Endothelial cell of umbilical vein (primary cell): ENCODE measurements at regions not wholly inside any gene's neighbourhood (a gene's known extent, or its start where the extent isn't known, plus 50 kb on each side); places are given as distances from the start of the nearest gene placed in this dataset.

Experiments used
- BruUV-seq: library from RNA; stranded (reverse); fragments of 400-500 nt; replicated peaks from 2 replicates; lab custom pipeline; 2021; lab: Mats Ljungman, UMichigan
- CTCF ChIA-PET: fragments of 300-600, 350-600 bp; sonication (Branson Sonifier 250); formaldehyde crosslinking; loops from one replicate; lab custom pipeline; 2021; ENCODE audit warnings: antibody characterized with exemption, inconsistent platforms; lab: Charles Lee
- POLR2A ChIA-PET: fragments of 300-600, 350-600 bp; sonication (Branson Sonifier 250); formaldehyde crosslinking; loops from one replicate; lab custom pipeline; 2021; ENCODE audit warnings: antibody characterized with exemption, inconsistent platforms; lab: Charles Lee
- DNase-seq: peaks from one replicate; pipeline ENCODE4 v3.0.0-alpha.2; 2011; ENCODE audit warnings: low read depth, low spot score
- FAIRE-seq: peaks from 2 replicates; lab custom pipeline; 2011; peaks lifted over from hg19 to GRCh38; lab: Jason Lieb, UNC
- H2AFZ ChIP-seq: 2 replicates; pipeline ENCODE4 v1.6.0; 2012; ENCODE audit warnings: low read depth, low read length, control low read depth, inconsistent platforms
- H3K27ac ChIP-seq: 2 replicates; pipeline ENCODE4 v1.5.1; 2011; ENCODE audit warnings: low read depth, mild to moderate bottlenecking, control low read depth, low read length, moderate library complexity; ENCODE audit not compliant: insufficient read depth
- H3K27me3 ChIP-seq, 2 experiments: 2 replicates each; pipeline versions ENCODE4 v1.6.0 to v1.6.1; 2011; ENCODE audit warnings: low read length in 2 of 2, mixed read lengths in 1 of 2; ENCODE audit not compliant: control insufficient read depth in 2 of 2, insufficient read depth in 2 of 2
- H3K36me3 ChIP-seq, 2 experiments: 2 replicates in 1 of 2; 3 replicates in 1 of 2; pipeline ENCODE4 v1.5.1; 2011; ENCODE audit warnings: low read length in 2 of 2, mild to moderate bottlenecking in 1 of 2, moderate library complexity in 1 of 2; ENCODE audit not compliant: control insufficient read depth in 2 of 2, insufficient read depth in 2 of 2; ENCODE audit errors: extremely low read depth in 1 of 2
- H3K4me1 ChIP-seq: 3 replicates; pipeline ENCODE4 v1.5.1; 2011; ENCODE audit warnings: mild to moderate bottlenecking, low read length; ENCODE audit not compliant: control insufficient read depth, insufficient read depth; ENCODE audit errors: extremely low read depth
- H3K4me2 ChIP-seq: 2 replicates; pipeline ENCODE4 v1.6.1; 2011; ENCODE audit warnings: low read length, control low read depth, mixed read lengths; ENCODE audit not compliant: insufficient read depth
- H3K4me3 ChIP-seq, 3 experiments: fragments of 200-600 bp in 1 of 3; sonication (generic), shearing (Covaris generic) in 1 of 3; replicated peaks in 1 of 3; 2 replicates each; pipeline ENCODE4 v1.5.1; 2011 to 2016; ENCODE audit warnings: control low read depth in 3 of 3, low read length in 3 of 3, mild to moderate bottlenecking in 2 of 3, inconsistent platforms in 1 of 3, low read depth in 1 of 3, moderate library complexity in 1 of 3; ENCODE audit not compliant: insufficient read depth in 1 of 3
- H3K79me2 ChIP-seq: 2 replicates; pipeline ENCODE4 v1.6.0; 2012; ENCODE audit warnings: low read length, inconsistent platforms; ENCODE audit not compliant: control insufficient read depth, insufficient read depth
- H3K9ac ChIP-seq: replicated peaks from 2 replicates; pipeline ENCODE3; 2011; ENCODE audit warnings: low read length, control low read depth; ENCODE audit not compliant: insufficient read depth; ENCODE audit errors: extremely low read depth
- H3K9me1 ChIP-seq: replicated peaks from 3 replicates; pipeline ENCODE4 v1.6.0; 2011; ENCODE audit warnings: mild to moderate bottlenecking, low read length; ENCODE audit not compliant: control insufficient read depth, insufficient read depth; ENCODE audit errors: extremely low read depth
- H3K9me3 ChIP-seq: replicated peaks from 2 replicates; pipeline ENCODE4 v1.5.1; 2012; ENCODE audit warnings: low read length, inconsistent platforms; ENCODE audit not compliant: control insufficient read depth, insufficient read depth
- H4K20me1 ChIP-seq: replicated peaks from 2 replicates; pipeline ENCODE3; 2011; ENCODE audit warnings: mild to moderate bottlenecking, low read length; ENCODE audit not compliant: control insufficient read depth, insufficient read depth; ENCODE audit errors: extremely low read depth
- CTCF ChIP-seq, 2 donors: IDR thresholded peaks; 1 replicate in 1 of 2; 2 replicates in 1 of 2; pipeline ENCODE4 v1.5.1; 2011; ENCODE audit warnings: low read length in 2 of 2, mild to moderate bottlenecking in 2 of 2, moderate library complexity in 2 of 2, control low read depth in 1 of 2, inconsistent platforms in 1 of 2, low read depth in 1 of 2; ENCODE audit not compliant: insufficient read depth in 1 of 2; ENCODE audit errors: extremely low read depth in 1 of 2
- EZH2 ChIP-seq: IDR thresholded peaks from 2 replicates; pipeline ENCODE4 v1.6.1; 2012; ENCODE audit warnings: borderline replicate concordance, low read depth, mild to moderate bottlenecking, moderate library complexity, low read length, inconsistent platforms; ENCODE audit not compliant: severe bottlenecking
- FOS ChIP-seq: IDR thresholded peaks from 2 replicates; pipeline ENCODE4 v1.6.1; 2011; ENCODE audit warnings: mild to moderate bottlenecking, low read length, moderate library complexity, borderline replicate concordance; ENCODE audit not compliant: insufficient read depth
- GATA2 ChIP-seq: IDR thresholded peaks from 2 replicates; pipeline ENCODE4 v1.7.0; 2011; ENCODE audit warnings: low read depth, mild to moderate bottlenecking, moderate library complexity, mixed read lengths, low read length; ENCODE audit not compliant: insufficient read length, insufficient read depth
- JUN ChIP-seq: IDR thresholded peaks from 2 replicates; pipeline ENCODE4 v1.6.1; 2011; ENCODE audit warnings: borderline replicate concordance, low read depth; ENCODE audit not compliant: insufficient read length, insufficient read depth
- MAX ChIP-seq: IDR thresholded peaks from 2 replicates; pipeline ENCODE4 v1.6.1; 2011; ENCODE audit not compliant: insufficient read depth, insufficient read length
- MYC ChIP-seq: IDR thresholded peaks from one replicate; pipeline ENCODE4 v1.6.1; 2011; ENCODE audit warnings: mild to moderate bottlenecking, low read depth, low read length
- POLR2A ChIP-seq: IDR thresholded peaks from 2 replicates; pipeline ENCODE4 v1.6.1; 2012; ENCODE audit warnings: low read depth, mild to moderate bottlenecking, control low read depth, low read length
- POLR2AphosphoS5 ChIP-seq: IDR thresholded peaks from 2 replicates; pipeline ENCODE4 v1.6.1; 2012; ENCODE audit warnings: low read depth, mild to moderate bottlenecking, control low read depth, low read length, moderate library complexity; ENCODE audit not compliant: insufficient read depth
- dilution Hi-C: fragments of 300-500 bp; cut with MboI; formaldehyde crosslinking; loops from one replicate; pipeline ENCODE4 v1.15.0; 2019; ENCODE audit warnings: low sequenced_read_pairs; ENCODE audit not compliant: extremely low pct_ligation_motif_present
- intact Hi-C: fragments of 100-400 bp; cut with micrococcal nuclease; formaldehyde crosslinking; loops from one replicate; pipeline ENCODE4 v1.10.0; 2022

GRCh38 chr6:55957961-55958422 is 82.6 kb upstream of the BMP5 start:
- no peak for DNase-seq

More at GRCh38 chr6:55957961-55958422, 82.6 kb upstream of the BMP5 start:
- Histone ChIP-seq H3K36me3 (no peaks in the 10 kb centered on the region), H2AFZ (no peak overlapping the region), H3K4me3 (no peak overlapping the region), H3K4me1 (no peaks in the 10 kb centered on the region), H3K9me1 (no peaks in the 10 kb centered on the region), H3K4me2 (no peak overlapping the region), H3K27me3 (no peaks in the 10 kb centered on the region), H3K9me3 (no peaks in the 10 kb centered on the region), H4K20me1 (no peaks in the 10 kb centered on the region), H3K9ac (no peak overlapping the region), H3K79me2 (no peaks in the 10 kb centered on the region), H3K27ac (no peak overlapping the region)
- TF ChIP-seq MYC = no peak
- TF ChIP-seq JUN = no peak
- TF ChIP-seq GATA2 = no peak
- no peak for TF ChIP-seq CTCF (IDR thresholded peaks at IDR 0.05; ENCODE audit: extremely low read depth in 1 of 2, insufficient read depth in 1 of 2, low read depth in 1 of 2, low read length in 2 of 2)
- TF ChIP-seq POLR2AphosphoS5 = no peak
- no peak for TF ChIP-seq EZH2
- TF ChIP-seq MAX = no peak
- TF ChIP-seq POLR2A = no peak
- TF ChIP-seq FOS = no peak
- FAIRE-seq = no peak
- ChIA-PET POLR2A (no interaction called here), CTCF (interaction anchor here (1.1 to 1.8 kb wide), 3 partner anchors 9 to 335 kb away, joined by 3 to 4 read pairs (median 4); no protein-coding TSS in a partner anchor)
- dilution Hi-C loops (no loop called here), intact Hi-C loops (no loop called here)
- BruUV-seq = no TSS peak
